ENCODE measurements at regions not wholly inside any gene's neighbourhood (a gene's known extent, or its start where the extent isn't known, plus 50 kb on each side); places are given as distances from the start of the nearest gene placed in this dataset.
"Not testable (repeated sequence)": the region's sequence is repeated elsewhere in the genome, so short reads cannot be mapped to it uniquely, and the experiment has no call there.

- DNase-seq = no peak
Measured at GRCh38 chr15:68482246-68482645, 50.3 kb upstream of the ITGA11 start.

GRCh38 chr15:68483165-68483564 is 51.2 kb upstream of the ITGA11 start:
- DNase-seq = no peak

- DNase-seq = no peak
Measured at GRCh38 chr15:68484220-68484619, 52.3 kb upstream of the ITGA11 start.

GRCh38 chr15:68484696-68485400 is 52.9 kb upstream of the ITGA11 start:
- DNase-seq = peak in 1 of 58 donors; percentile 5

GRCh38 chr15:68485721-68486360 is 53.9 kb upstream of the ITGA11 start:
- DNase-seq = no peak

GRCh38 chr15:68487087-68487843 is 55.3 kb upstream of the ITGA11 start:
- no peak for DNase-seq

- no peak for DNase-seq
Measured at GRCh38 chr15:68488290-68488689, 56.3 kb upstream of the ITGA11 start.

- DNase-seq = no peak
Measured at GRCh38 chr15:68488966-68489365, 57.0 kb upstream of the ITGA11 start.

- DNase-seq = no peak
Measured at GRCh38 chr15:68489421-68489820, 57.5 kb upstream of the ITGA11 start.

GRCh38 chr15:68491415-68492106 is 59.6 kb upstream of the ITGA11 start:
- DNase-seq = no peak

GRCh38 chr15:68492855-68493254 is 60.9 kb upstream of the ITGA11 start:
- no peak for DNase-seq

GRCh38 chr15:68493629-68494028 is 61.7 kb upstream of the ITGA11 start:
- no peak for DNase-seq

- no peak for DNase-seq
Measured at GRCh38 chr15:68494573-68495110, 62.7 kb upstream of the ITGA11 start.

GRCh38 chr15:68495221-68495950 is 63.4 kb upstream of the ITGA11 start:
- DNase-seq = no peak

- no peak for DNase-seq
Measured at GRCh38 chr15:68495981-68496705, 64.2 kb upstream of the ITGA11 start.

GRCh38 chr15:68496751-68497150 is 64.8 kb upstream of the ITGA11 start:
- not testable (repeated sequence) for DNase-seq

GRCh38 chr15:68497206-68497910 is 65.4 kb upstream of the ITGA11 start:
- DNase-seq = no peak

GRCh38 chr15:68498076-68498475 is 66.1 kb upstream of the ITGA11 start:
- DNase-seq = no peak

GRCh38 chr15:68499620-68500312 is 67.8 kb upstream of the ITGA11 start:
- DNase-seq = no peak
